Kidney epithelial cell (primary cell): ENCODE measurements at regions not wholly inside any gene's neighbourhood (a gene's known extent, or its start where the extent isn't known, plus 50 kb on each side); places are given as distances from the start of the nearest gene placed in this dataset.
A peak's percentile ranks its signal among the peaks of the same experiment; 100 is the strongest.

ENCODE experiments used
- DNase-seq: peaks from one replicate; pipeline ENCODE4 v3.0.0-alpha.2; 2010; ENCODE audit warnings: low read depth
- H3K27me3 ChIP-seq: 2 replicates; pipeline ENCODE4 v1.6.0; 2011; ENCODE audit warnings: low read length; ENCODE audit not compliant: control insufficient read depth, insufficient read depth
- H3K36me3 ChIP-seq: 2 replicates; pipeline ENCODE4 v1.5.1; 2011; ENCODE audit warnings: low read length; ENCODE audit not compliant: control insufficient read depth, insufficient read depth
- H3K4me3 ChIP-seq: 2 replicates; pipeline ENCODE4 v1.5.1; 2011; ENCODE audit warnings: low read depth, mild to moderate bottlenecking, control low read depth, low read length
- CTCF ChIP-seq: IDR thresholded peaks from 2 replicates; pipeline ENCODE4 v1.5.1; 2011; ENCODE audit warnings: mild to moderate bottlenecking, moderate library complexity, low read length, control low read depth, inconsistent platforms; ENCODE audit not compliant: insufficient read depth, poor library complexity, severe bottlenecking

GRCh38 chr12:42741771-42742510, 152.4 kb upstream of the PRICKLE1 start:
- TF ChIP-seq CTCF = no peak
- H3K27me3 ChIP-seq = no peaks in the 10 kb centered on the region
- peak; percentile 45 for DNase-seq
- no peak overlapping the region for H3K4me3 ChIP-seq
- H3K36me3 ChIP-seq = no peaks in the 10 kb centered on the region

GRCh38 chr12:42741091-42741490, 151.5 kb upstream of the PRICKLE1 start:
- TF ChIP-seq CTCF = no peak

GRCh38 chr12:42737398-42737797, 147.9 kb upstream of the PRICKLE1 start:
- Histone ChIP-seq H3K27me3 (no peaks in the 10 kb centered on the region), H3K4me3 (no peak overlapping the region), H3K36me3 (no peaks in the 10 kb centered on the region)
- no peak for TF ChIP-seq CTCF
- DNase-seq = no peak

More at GRCh38 chr12:42741091-42741490, 151.5 kb upstream of the PRICKLE1 start:
- Histone ChIP-seq H3K36me3 (no peaks in the 10 kb centered on the region), H3K4me3 (no peak overlapping the region), H3K27me3 (no peaks in the 10 kb centered on the region)
- no peak for DNase-seq

GRCh38 chr12:42735861-42736361, 146.4 kb upstream of the PRICKLE1 start:
- no peak overlapping the region for H3K4me3 ChIP-seq
- no peak for TF ChIP-seq CTCF
- H3K36me3 ChIP-seq = no peaks in the 10 kb centered on the region
- DNase-seq = no peak
- H3K27me3 ChIP-seq = no peaks in the 10 kb centered on the region

- Histone ChIP-seq H3K4me3 (no peak overlapping the region), H3K36me3 (no peaks in the 10 kb centered on the region), H3K27me3 (no peaks in the 10 kb centered on the region)
- no peak for DNase-seq
- TF ChIP-seq CTCF = no peak
These were observed 144.4 kb upstream of the PRICKLE1 start for GRCh38 chr12:42733911-42734310.
